Iris pigment epithelial cell (primary cell): ENCODE measurements at regions not wholly inside any gene's neighbourhood (a gene's known extent, or its start where the extent isn't known, plus 50 kb on each side); places are given as distances from the start of the nearest gene placed in this dataset.
"Not testable (repeated sequence)": the region's sequence is repeated elsewhere in the genome, so short reads cannot be mapped to it uniquely, and the experiment has no call there.

Source experiments
- DNase-seq: peaks from one replicate; pipeline ENCODE4 v3.0.0-alpha.2; 2011; ENCODE audit warnings: low read depth

- DNase-seq = no peak
Observed at GRCh38 chr13:24563087-24563486, 50.5 kb upstream of the PARP4 start.

- DNase-seq = peak; percentile 67
Observed at GRCh38 chr13:24563971-24564370, 51.4 kb upstream of the PARP4 start.

GRCh38 chr13:24564881-24565280 is 52.3 kb upstream of the PARP4 start:
- DNase-seq = no peak

GRCh38 chr13:24567593-24567992 is 55.0 kb upstream of the PARP4 start:
- peak; percentile 39 for DNase-seq

- DNase-seq = no peak
Observed at GRCh38 chr13:24574847-24575246, 62.3 kb upstream of the PARP4 start.

DNA sequence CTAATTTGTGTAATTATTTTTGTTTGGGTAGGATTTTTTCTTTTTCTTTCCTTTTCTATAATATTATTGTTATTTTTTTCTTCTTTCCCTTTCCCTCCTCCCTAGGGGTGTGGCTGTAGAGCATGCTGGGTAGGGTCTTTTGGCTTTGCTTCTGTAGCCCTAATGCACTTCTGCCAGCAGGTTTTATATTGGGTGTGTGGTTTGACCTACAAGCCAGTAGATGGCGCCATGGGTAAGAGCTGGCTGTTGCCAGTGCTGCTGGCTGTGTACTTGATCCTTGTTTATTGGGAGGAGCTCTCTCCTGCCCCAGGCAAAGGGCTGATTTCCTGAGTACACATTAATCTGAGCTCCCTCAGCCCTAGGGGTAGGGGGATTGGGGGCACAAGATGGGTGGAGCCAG is 67.7 kb upstream of the PARP4 start:
- peak; percentile 16 for DNase-seq

DNA sequence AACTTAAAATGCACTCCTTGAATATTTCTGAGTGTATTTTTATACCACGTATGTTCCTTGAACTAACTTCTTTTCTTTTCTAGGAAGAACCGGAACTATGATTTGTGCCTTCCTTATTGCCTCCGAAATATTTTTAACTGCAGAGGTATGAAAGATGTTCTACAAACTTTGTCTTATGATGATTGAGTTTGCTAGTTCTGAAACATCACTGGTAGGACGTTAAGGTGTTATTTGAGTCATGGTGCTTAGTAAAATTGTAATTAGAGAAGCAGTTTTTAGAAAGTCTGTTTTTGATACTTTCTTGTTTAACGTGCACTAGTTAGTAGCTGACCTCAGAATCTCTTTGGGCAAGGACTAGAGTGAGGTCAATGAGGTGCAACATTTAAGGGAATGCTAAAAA is 69.0 kb upstream of the PARP4 start:
- DNase-seq = not testable (repeated sequence)

GRCh38 chr13:24591697-24592096 is 79.1 kb upstream of the PARP4 start:
- not testable (repeated sequence) for DNase-seq

- DNase-seq = not testable (repeated sequence)
Observed at GRCh38 chr13:24597906-24598670, 82.1 kb upstream of the ATP12A start.

DNA sequence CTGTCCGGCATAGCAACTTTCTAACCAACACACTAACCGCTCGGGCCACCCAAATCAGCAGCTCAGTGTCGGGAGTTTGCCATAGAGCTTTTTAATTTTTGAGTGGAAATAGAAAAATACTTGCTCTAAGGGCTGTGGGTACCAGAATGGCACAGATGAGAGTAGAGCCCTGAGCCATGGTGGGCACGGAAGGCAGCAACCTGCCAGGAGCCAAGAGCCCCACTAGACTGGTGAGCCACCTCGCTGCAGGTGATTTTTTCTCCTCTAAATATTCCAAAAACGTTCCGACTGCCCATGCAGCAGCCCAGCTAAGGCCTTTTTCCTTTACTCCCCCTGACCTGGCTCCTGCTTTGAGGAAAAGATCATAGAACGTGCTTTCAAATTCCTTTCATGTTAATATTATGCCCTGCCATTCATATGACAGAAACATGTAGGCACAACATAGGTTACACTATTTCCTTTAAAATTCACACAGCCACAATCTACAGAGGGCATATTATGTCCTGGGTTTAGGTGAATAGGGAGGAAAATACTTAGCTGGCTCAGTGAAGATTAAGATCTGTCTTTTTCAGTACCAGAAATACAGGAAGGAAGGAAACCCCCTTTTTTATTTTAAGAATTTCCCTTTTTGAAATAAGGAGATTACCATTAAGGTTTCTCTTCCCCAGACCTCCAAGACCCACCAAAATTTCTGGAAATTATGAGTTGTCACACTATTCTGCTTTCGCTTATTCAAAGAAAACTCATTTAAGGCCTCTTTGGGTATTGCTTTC is 81.0 kb upstream of the ATP12A start:
- not testable (repeated sequence) for DNase-seq

GRCh38 chr13:24605923-24606372 is 74.3 kb upstream of the ATP12A start:
- DNase-seq = no peak

DNA sequence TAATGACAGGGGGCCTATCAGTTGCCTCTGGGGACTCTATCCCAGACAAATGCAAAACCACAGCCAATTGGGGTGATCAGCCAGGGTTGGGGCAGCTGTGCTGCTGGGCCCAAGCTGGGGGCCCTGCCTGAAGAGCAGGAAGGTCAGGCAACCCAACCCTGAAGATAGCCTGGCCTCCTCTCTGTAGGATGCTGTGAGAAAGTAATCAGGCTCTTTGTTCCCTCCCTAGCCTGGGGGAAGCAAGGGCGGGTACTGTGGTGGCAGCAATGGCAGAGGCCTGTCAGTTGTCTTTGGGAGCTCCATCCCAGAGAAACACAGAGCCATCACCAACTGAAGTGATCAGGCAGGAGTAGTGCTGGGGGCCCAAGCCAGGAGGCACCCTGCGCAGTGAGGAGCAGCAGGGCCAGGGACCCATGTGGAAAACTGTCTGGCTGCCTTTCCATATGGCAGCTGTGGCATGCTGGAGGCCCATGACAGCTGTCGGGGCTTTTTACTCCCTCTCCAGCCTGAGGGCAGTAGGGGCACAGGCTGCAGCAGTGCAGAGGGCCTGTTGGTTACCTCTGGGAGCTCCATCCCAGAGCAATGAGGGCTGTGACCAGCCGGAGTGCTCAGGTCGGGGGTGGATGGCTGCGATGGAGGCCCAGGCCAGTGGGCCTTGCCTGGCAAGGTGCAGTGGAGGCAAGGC is 73.6 kb upstream of the ATP12A start:
- DNase-seq = no peak

DNA sequence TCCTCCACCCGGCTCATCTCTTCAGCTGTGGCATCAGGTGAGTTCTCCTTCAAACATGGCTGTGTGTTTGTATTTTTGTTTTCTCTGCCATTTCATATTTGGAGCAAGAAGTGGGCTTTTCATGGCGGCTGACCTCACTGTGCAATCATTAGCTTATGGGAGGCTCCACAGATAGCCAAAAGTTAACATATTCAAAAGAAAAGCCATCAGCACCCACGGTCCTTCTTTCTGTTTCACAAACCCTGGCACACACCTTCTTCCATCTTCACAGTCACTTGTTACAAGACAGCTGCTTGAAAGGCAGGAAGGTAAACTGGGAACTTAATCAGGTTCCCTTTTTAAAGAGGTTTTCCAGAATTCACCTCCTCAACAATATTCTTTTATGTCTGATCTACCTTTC is 69.3 kb upstream of the ATP12A start:
- no peak for DNase-seq

- DNase-seq = no peak
Observed at GRCh38 chr13:24612726-24613125, 67.5 kb upstream of the ATP12A start.

DNA sequence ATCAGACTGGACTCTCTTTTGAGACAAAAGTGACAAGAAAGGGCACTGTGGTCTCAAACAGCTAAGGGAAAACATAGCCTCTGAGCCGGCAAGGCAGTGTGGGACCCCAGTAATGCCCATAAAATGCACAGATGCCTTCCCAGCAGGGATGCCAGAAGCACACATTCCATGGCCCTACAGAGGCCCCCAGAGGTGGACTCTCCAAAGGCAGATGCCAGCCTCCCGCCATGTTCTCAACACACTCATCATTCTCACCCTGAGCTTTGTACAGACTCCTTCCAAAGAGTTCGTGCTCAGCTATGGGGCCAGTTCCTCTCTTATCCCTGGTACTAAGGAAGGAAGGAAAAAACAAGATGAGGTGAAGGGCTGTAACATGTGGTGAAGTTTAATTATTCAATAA is 67.1 kb upstream of the ATP12A start:
- no peak for DNase-seq

DNA sequence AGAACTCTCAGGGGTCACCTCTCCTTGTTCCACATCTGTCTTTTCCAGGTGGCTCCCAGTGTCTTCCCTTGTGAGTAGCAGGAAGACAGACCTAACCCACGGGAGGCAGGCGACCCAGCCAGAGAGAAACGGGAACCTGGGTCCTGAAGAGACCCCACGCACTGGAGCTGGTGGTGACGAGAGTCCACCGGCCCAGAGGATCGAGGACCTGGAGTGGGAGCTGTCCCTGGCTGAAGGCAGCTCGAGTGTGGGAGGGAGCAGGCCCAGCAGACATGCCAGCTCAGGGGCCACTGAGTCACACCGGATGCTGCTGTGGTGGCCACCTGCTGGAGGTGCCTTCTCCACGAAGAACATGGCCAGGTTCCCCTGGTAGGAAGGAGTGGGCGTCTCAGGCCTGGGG is 66.5 kb upstream of the ATP12A start:
- DNase-seq = no peak

DNA sequence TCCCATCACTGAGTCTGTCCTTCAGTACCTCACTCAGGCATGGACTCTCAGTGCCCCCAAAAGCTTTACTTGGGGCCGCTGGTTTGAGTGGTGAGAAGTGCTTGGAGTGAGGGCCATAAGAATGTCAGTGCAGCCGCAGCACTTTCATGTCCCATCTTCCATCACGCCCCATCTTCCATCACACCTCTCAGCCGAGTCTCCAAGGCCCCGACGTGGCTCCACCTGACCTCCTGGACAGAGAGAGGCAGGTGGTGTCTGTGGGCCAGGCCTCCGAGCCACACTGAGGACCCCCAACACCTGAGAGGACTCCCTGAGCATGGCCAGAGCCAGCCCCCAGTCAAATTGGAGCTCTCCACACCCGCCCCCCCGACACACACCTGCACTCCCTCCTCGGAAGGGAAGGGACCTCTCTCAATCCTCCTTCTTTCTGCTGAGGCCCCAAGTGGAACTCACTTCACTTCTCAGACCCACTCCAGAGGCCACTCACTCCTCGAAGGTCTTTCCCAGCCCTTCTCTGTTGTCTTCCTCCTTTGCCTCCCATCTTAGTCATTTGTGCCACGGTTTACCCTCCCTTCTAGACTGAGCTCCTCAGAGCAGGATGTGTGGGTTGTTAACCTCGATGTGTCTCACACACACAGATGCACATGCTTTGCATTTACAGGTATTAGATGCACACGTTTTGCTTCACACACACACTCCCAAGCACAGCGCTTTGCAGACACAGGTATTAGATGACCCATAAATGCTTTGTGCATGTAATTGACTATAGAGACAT is 65.7 kb upstream of the ATP12A start:
- DNase-seq = no peak

- DNase-seq = no peak
Observed at GRCh38 chr13:24615114-24615513, 65.1 kb upstream of the ATP12A start.

GRCh38 chr13:24615911-24616472 is 64.2 kb upstream of the ATP12A start:
- DNase-seq = no peak

DNA sequence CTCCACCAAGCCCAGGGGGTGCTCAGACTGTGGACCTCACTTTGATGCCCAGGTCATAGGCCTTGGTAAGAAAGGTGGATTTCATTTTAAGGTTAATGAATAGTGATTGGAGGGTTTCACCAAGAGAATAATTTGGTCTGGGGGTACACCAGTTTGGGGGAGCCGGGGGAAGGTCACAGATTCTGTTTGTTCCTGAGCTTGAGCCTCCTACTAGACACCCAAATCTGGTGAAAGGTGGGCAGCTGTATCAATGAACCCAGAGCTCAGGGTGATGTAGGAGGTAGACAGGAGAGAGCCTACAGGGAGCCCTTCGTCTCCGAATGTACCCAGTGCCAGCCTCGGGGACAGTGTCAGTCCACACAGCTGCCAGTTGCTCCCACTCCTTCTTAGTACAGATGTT is 63.7 kb upstream of the ATP12A start:
- no peak for DNase-seq

DNA sequence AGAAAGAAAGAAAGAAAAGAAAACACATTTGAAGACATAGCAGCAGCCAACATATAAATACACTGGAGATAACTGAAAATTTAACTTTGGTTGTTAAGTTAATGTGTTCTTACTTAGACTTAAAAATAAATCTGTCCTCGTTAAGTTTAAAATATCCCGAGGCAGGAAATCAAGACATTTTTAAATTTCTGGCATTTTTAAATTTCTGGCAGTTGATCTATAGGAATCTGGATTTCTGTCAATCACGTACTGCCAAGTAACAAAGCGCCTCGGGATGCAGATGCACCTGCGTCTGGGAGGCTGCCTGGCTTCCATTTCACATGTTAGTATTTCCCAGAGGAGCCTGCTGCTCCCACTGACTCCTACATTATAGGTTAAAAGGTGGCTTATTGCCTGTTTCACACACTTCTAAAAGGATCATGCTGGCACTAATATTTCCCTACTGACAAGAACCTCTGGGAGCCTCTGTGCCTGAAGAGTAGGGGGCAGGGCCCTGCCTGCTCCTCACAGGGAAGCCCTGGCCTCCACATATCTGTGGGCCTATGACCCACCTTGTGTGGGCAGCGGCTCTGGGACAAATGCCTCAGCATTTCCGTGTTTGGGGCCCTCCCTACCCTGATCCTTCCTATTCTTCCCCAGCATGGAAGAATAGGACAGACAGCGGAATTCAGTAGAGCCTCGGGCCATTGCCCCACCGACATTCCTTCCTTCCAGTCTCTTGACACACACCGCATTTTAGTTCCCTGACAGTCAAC is 62.8 kb upstream of the ATP12A start:
- no peak for DNase-seq
